ENCODE measurements at regions not wholly inside any gene's neighbourhood (a gene's known extent, or its start where the extent isn't known, plus 50 kb on each side); places are given as distances from the start of the nearest gene placed in this dataset.

DNA sequence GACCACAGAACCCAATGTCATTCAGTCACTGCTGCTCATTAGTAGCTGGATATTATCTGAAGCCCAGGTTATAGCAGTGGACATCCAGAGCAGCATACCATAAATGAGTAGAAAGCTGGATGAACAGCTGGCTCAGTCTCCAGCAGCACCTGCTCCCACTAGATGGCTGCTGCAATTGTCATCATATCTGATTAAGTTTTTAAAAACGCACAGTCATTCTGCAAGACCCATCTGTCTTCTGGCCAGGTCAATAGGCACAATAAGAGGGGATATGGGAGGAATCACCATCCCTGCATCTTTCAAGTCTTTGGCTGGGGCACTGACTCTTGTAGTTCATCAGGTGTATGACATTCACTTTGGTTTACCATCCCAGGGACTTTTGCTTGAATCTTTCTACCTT, 55.1 kb upstream of the XDH start:
- Mint-ChIP-seq H3K27me3 (ENCODE audit: low read depth, poor library complexity) (peaks cover 7% of the 10 kb centered on the region), H3K9me3 (peaks cover 11% of the 10 kb centered on the region), H3K4me3 (no peak overlapping the region), H3K36me3 (ENCODE audit: low read depth) (peaks cover 4% of the 10 kb centered on the region), H3K27ac (no peak overlapping the region), H3K4me1 (peaks cover 10% of the 10 kb centered on the region)
- DNase-seq = no peak
- TF ChIP-seq, protein P1, sequence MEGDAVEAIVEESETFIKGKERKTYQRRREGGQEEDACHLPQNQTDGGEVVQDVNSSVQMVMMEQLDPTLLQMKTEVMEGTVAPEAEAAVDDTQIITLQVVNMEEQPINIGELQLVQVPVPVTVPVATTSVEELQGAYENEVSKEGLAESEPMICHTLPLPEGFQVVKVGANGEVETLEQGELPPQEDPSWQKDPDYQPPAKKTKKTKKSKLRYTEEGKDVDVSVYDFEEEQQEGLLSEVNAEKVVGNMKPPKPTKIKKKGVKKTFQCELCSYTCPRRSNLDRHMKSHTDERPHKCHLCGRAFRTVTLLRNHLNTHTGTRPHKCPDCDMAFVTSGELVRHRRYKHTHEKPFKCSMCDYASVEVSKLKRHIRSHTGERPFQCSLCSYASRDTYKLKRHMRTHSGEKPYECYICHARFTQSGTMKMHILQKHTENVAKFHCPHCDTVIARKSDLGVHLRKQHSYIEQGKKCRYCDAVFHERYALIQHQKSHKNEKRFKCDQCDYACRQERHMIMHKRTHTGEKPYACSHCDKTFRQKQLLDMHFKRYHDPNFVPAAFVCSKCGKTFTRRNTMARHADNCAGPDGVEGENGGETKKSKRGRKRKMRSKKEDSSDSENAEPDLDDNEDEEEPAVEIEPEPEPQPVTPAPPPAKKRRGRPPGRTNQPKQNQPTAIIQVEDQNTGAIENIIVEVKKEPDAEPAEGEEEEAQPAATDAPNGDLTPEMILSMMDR (IDR thresholded peaks at IDR 0.05) = no peak

DNA sequence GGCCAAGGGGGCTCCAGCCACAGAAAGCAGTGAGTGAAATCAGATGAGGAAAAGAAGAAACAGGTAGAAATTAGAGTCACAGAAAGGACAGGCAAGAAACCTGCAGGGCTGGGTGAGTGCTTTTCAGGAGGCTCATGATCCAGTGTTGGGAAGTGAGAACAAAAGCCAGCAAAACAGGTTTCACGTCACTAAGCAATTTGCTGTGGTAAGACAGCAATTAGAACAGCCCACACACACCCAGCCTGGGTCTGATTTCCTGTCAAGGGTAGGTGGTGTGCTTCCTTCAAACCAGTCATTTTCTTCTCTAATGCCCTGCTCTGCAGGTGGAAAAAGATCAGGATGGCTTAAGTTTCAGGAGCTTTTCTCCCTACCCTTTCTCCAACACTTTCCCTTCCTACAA, 52.9 kb upstream of the XDH start:
- no peak for DNase-seq
- peaks cover 4% of the 10 kb centered on the region for H3K36me3 Mint-ChIP-seq (ENCODE audit: low read depth)
- H3K27ac Mint-ChIP-seq = peak overlapping the region; percentile 86
- H3K9me3 Mint-ChIP-seq = peaks cover 11% of the 10 kb centered on the region
- H3K27me3 Mint-ChIP-seq (ENCODE audit: low read depth, poor library complexity) = peaks cover 5% of the 10 kb centered on the region
- TF ChIP-seq, protein P1 (IDR thresholded peaks at IDR 0.05) = no peak
- H3K4me3 Mint-ChIP-seq = no peak overlapping the region
- H3K4me1 Mint-ChIP-seq = peaks cover 10% of the 10 kb centered on the region
